Neutrophil (primary cell): ENCODE measurements at regions not wholly inside any gene's neighbourhood (a gene's known extent, or its start where the extent isn't known, plus 50 kb on each side); places are given as distances from the start of the nearest gene placed in this dataset.
"Not testable (repeated sequence)": the region's sequence is repeated elsewhere in the genome, so short reads cannot be mapped to it uniquely, and the experiment has no call there.

Experiments
- H3K27ac ChIP-seq: fragments of 200-600 bp; sonication (generic); 2 replicates; pipeline ENCODE4 v1.5.1; 2016; ENCODE audit warnings: mild to moderate bottlenecking, moderate library complexity
- H3K27me3 ChIP-seq: fragments of 200-600 bp; sonication (generic); 2 replicates; pipeline ENCODE4 v1.6.0; 2016; ENCODE audit warnings: mild to moderate bottlenecking
- H3K36me3 ChIP-seq: fragments of 200-600 bp; sonication (generic); 2 replicates; pipeline ENCODE4 v1.5.1; 2017
- H3K4me1 ChIP-seq, 2 experiments: fragments of 200-600 bp in 1 of 2; sonication (generic) in 1 of 2; 1 replicate in 1 of 2; 2 replicates in 1 of 2; pipeline versions ENCODE4 v1.5.1 to v1.6.1; 2013 to 2016; ENCODE audit warnings: low read depth in 1 of 2, low read length in 1 of 2, mild to moderate bottlenecking in 1 of 2, moderate library complexity in 1 of 2; ENCODE audit not compliant: control insufficient read depth in 1 of 2, insufficient read depth in 1 of 2
- H3K4me3 ChIP-seq, 2 experiments: fragments of 200-600 bp in 1 of 2; sonication (generic) in 1 of 2; 1 replicate in 1 of 2; 2 replicates in 1 of 2; pipeline ENCODE4 v1.5.1; 2013 to 2016; ENCODE audit warnings: low read depth in 1 of 2, low read length in 1 of 2, mild to moderate bottlenecking in 1 of 2, moderate library complexity in 1 of 2
- H3K9me3 ChIP-seq: fragments of 200-600 bp; sonication (generic); 2 replicates; pipeline ENCODE4 v1.5.1; 2016
- CTCF ChIP-seq: fragments of 200-600 bp; sonication (generic); IDR thresholded peaks from 2 replicates; pipeline ENCODE4 v1.5.1; 2016; ENCODE audit warnings: antibody characterized with exemption

GRCh38 chr5:96533371-96533770 is 100.3 kb upstream of the PCSK1 start:
- H3K27me3 ChIP-seq: no peaks in the 10 kb centered on the region
- no peaks in the 10 kb centered on the region for H3K4me1 ChIP-seq
- H3K36me3 ChIP-seq: no peaks in the 10 kb centered on the region
- no peaks in the 10 kb centered on the region for H3K9me3 ChIP-seq
- no peak overlapping the region for H3K27ac ChIP-seq
- H3K4me3 ChIP-seq: no peak overlapping the region
- TF ChIP-seq CTCF: no peak

- no peaks in the 10 kb centered on the region for H3K9me3 ChIP-seq
- no peak overlapping the region for H3K27ac ChIP-seq
- H3K27me3 ChIP-seq: no peaks in the 10 kb centered on the region
- no peaks in the 10 kb centered on the region for H3K4me1 ChIP-seq
- no peaks in the 10 kb centered on the region for H3K36me3 ChIP-seq
- TF ChIP-seq CTCF: no peak
- H3K4me3 ChIP-seq: no peak overlapping the region
These were observed 104.3 kb upstream of the PCSK1 start for GRCh38 chr5:96537386-96537785.

GRCh38 chr5:96538808-96539250 is 105.8 kb upstream of the PCSK1 start:
- Histone ChIP-seq H3K27ac (no peak overlapping the region), H3K4me1 (no peaks in the 10 kb centered on the region), H3K4me3 (no peak overlapping the region), H3K9me3 (no peaks in the 10 kb centered on the region), H3K36me3 (no peaks in the 10 kb centered on the region), H3K27me3 (no peaks in the 10 kb centered on the region)
- TF ChIP-seq CTCF: no peak

- Histone ChIP-seq H3K9me3 (no peaks in the 10 kb centered on the region), H3K36me3 (no peaks in the 10 kb centered on the region), H3K4me1 (no peaks in the 10 kb centered on the region), H3K27ac (no peak overlapping the region), H3K4me3 (no peak overlapping the region), H3K27me3 (no peaks in the 10 kb centered on the region)
- no peak for TF ChIP-seq CTCF
These were observed 113.1 kb upstream of the PCSK1 start for GRCh38 chr5:96546120-96546519.

- Histone ChIP-seq H3K4me3 (no peak overlapping the region), H3K36me3 (no peaks in the 10 kb centered on the region), H3K27ac (no peak overlapping the region), H3K9me3 (no peaks in the 10 kb centered on the region), H3K4me1 (no peaks in the 10 kb centered on the region), H3K27me3 (no peaks in the 10 kb centered on the region)
- no peak for TF ChIP-seq CTCF
These were observed 114.4 kb upstream of the PCSK1 start for GRCh38 chr5:96547486-96547885.

GRCh38 chr5:96548905-96549304 is 113.3 kb upstream of the CAST start:
- TF ChIP-seq CTCF: no peak
- no peaks in the 10 kb centered on the region for H3K9me3 ChIP-seq

GRCh38 chr5:96560857-96561256 is 101.3 kb upstream of the CAST start:
- not testable (repeated sequence) for H3K27ac ChIP-seq, H3K4me3 ChIP-seq, H3K9me3 ChIP-seq, H3K27me3 ChIP-seq, H3K36me3 ChIP-seq, H3K4me1 ChIP-seq

More at GRCh38 chr5:96548905-96549304, 113.3 kb upstream of the CAST start:
- Histone ChIP-seq H3K27me3 (no peaks in the 10 kb centered on the region), H3K4me3 (no peak overlapping the region), H3K27ac (no peak overlapping the region), H3K36me3 (no peaks in the 10 kb centered on the region), H3K4me1 (no peaks in the 10 kb centered on the region)
